ENCODE measurements at regions not wholly inside any gene's neighbourhood (a gene's known extent, or its start where the extent isn't known, plus 50 kb on each side); places are given as distances from the start of the nearest gene placed in this dataset.
"Not testable (repeated sequence)": the region's sequence is repeated elsewhere in the genome, so short reads cannot be mapped to it uniquely, and the experiment has no call there.

DNA sequence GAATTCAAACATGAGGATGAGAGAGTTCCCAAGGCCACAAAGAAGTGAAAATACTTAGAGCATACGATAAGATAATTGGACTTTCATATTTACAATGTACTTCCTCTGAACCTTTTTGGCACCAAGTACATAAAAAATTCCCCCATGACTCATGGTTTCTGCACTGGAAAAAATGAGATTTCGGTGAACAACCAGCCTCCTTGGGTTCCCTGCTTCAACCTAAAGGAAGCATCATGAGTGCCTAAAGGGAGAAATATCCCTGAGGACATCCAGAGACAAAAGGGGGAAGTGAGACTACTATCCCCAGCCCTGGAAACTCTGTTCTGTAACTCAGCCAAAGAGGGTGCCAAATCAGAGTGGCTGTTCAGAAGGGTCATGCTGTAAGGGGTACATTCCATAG lies 562.7 kb upstream of the SLC39A10 start:
- Histone ChIP-seq H3K27me3 (no peaks in the 10 kb centered on the region), H3K4me1 (no peaks in the 10 kb centered on the region), H3K27ac (no peak overlapping the region), H3K36me3 (no peaks in the 10 kb centered on the region), H3K4me3 (no peak overlapping the region), H3K9me3 (no peaks in the 10 kb centered on the region)
- no peak for DNase-seq
- no peak for ATAC-seq
- no peak for FAIRE-seq
- TF ChIP-seq, protein P1, sequence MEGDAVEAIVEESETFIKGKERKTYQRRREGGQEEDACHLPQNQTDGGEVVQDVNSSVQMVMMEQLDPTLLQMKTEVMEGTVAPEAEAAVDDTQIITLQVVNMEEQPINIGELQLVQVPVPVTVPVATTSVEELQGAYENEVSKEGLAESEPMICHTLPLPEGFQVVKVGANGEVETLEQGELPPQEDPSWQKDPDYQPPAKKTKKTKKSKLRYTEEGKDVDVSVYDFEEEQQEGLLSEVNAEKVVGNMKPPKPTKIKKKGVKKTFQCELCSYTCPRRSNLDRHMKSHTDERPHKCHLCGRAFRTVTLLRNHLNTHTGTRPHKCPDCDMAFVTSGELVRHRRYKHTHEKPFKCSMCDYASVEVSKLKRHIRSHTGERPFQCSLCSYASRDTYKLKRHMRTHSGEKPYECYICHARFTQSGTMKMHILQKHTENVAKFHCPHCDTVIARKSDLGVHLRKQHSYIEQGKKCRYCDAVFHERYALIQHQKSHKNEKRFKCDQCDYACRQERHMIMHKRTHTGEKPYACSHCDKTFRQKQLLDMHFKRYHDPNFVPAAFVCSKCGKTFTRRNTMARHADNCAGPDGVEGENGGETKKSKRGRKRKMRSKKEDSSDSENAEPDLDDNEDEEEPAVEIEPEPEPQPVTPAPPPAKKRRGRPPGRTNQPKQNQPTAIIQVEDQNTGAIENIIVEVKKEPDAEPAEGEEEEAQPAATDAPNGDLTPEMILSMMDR (IDR thresholded peaks at IDR 0.05): no peak
- intact Hi-C loops (cut with DNase I): no loop called here
- 50% methylated on average over 2 of the region's 2 CpGs for WGBS, 2 donors

DNA sequence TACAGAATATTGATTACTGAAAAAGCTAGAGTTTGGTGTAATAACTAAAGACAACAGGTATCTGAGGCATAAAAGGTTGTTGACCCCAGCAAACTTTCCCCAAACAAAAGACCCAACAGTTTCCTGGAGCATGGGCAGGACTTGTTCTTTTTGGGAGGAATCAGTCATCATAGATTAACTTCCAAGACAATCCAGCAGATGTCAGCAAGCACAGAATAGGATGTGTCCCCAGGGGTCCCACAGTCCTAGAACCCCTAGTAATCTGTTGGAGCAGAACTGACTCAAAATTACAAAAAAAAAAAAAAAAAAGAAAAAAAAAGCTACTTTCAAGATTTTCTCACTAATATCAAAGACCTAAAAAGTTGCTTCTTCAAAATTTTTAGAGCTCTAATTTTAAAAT lies 564.7 kb upstream of the SLC39A10 start:
- ATAC-seq: no peak
- H3K27me3 ChIP-seq: no peaks in the 10 kb centered on the region
- no peaks in the 10 kb centered on the region for H3K36me3 ChIP-seq
- no peak for DNase-seq
- no peak overlapping the region for H3K27ac ChIP-seq
- no peak overlapping the region for H3K4me3 ChIP-seq
- intact Hi-C loops (cut with DNase I): no loop called here
- TF ChIP-seq, protein P1 (IDR thresholded peaks at IDR 0.05): no peak
- H3K4me1 ChIP-seq: no peaks in the 10 kb centered on the region
- no peaks in the 10 kb centered on the region for H3K9me3 ChIP-seq
- FAIRE-seq: no peak

DNA sequence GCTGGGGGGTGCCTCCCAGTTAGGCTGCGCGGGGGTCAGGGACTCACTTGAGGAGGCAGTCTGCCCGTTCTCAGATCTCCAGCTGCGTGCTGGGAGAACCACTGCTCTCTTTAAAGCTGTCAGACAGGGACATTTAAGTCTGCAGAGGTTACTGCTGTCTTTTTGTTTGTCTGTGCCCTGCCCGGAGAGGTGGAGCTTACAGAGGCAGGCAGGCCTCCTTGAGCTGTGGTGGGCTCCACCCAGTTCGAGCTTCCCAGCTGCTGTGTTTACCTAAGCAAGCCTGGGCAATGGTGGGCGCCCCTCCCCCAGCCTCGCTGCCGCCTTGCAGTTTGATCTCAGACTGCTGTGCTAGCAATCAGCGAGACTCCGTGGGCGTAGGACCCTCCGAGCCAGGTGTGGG lies 584.2 kb upstream of the SLC39A10 start:
- H3K9me3 ChIP-seq; H3K27ac ChIP-seq; H3K36me3 ChIP-seq; FAIRE-seq; intact Hi-C loops (cut with DNase I); ATAC-seq; H3K4me3 ChIP-seq; DNase-seq; H3K4me1 ChIP-seq; H3K27me3 ChIP-seq: not testable (repeated sequence)
- WGBS, 2 donors: 37 to 53% methylated on average over 7 to 8 of the region's 13 CpGs

DNA sequence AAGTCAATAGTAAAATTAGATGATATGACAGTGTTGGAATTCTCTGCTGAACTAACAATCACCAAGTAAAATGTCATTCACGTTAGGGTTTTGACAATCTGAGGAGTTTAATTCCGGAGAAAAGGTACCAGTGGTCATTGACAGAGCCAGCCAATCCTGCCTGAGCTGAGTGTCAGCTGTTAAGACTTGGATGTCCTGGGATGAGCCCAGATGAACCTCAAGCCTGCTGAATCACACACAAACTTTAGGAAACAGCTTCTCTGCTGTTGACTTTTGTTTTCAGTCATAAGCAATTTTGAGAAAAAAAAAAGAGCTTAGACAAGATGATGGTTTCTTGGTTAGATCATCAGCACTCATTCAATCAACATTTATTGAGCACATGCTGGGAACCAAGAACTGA lies 600.0 kb upstream of the SLC39A10 start:
- Histone ChIP-seq H3K4me1 (no peaks in the 10 kb centered on the region), H3K9me3 (no peaks in the 10 kb centered on the region), H3K4me3 (no peak overlapping the region), H3K27me3 (no peaks in the 10 kb centered on the region), H3K27ac (no peak overlapping the region), H3K36me3 (no peaks in the 10 kb centered on the region)
- WGBS, 2 donors: 31% methylated on average over 2 of the region's 2 CpGs
- FAIRE-seq: no peak
- DNase-seq: no peak
- intact Hi-C loops (cut with DNase I): no loop called here
- TF ChIP-seq, protein P1 (IDR thresholded peaks at IDR 0.05): no peak
- ATAC-seq: no peak

DNA sequence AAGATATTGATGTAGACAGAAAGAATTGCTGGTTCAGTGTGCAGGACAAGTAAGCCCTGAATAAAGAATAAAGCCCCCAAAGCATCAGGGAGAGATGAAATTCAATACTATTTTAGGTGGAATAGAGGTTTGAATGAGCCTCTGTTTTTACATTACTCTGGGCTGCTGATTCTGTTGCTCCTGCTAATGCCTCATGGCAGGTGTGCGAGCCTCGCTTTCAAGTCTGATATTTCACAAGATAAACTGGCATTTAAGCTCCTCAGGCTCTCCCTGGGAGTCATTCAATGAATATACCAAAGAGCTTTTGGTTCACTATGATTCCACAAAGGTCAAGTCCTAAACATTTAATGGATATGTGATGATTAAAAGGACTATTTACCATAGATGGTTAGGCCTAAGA lies 601.0 kb upstream of the SLC39A10 start:
- no peaks in the 10 kb centered on the region for H3K36me3 ChIP-seq
- TF ChIP-seq, protein P1 (IDR thresholded peaks at IDR 0.05): no peak
- H3K27ac ChIP-seq: no peak overlapping the region
- no peak for DNase-seq
- no peaks in the 10 kb centered on the region for H3K4me1 ChIP-seq
- intact Hi-C loops (cut with DNase I): no loop called here
- no peak overlapping the region for H3K4me3 ChIP-seq
- WGBS, 2 donors: 38 to 39% methylated on average over 2 of the region's 2 CpGs
- no peaks in the 10 kb centered on the region for H3K9me3 ChIP-seq
- no peak for FAIRE-seq
- no peak for ATAC-seq
- no peaks in the 10 kb centered on the region for H3K27me3 ChIP-seq

DNA sequence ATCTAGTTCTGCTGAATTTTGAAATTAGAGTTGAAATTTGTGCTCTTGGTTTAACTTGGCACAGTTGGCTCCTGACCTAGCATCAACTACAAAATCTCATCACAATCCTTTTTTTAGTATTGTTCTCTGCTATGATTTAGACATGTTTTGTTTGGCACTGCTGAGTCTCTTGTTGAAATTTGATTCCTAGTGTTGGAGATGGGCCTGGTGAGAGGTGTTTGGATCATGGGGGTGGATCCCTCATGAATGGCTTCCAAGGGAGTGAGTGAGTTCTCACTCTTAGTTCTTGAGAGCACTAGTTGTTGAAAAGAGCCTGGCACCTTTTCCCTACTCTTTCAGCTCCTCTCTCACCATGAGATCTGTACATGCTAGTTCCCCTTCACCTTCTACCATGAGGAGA lies 605.6 kb upstream of the SLC39A10 start:
- no peaks in the 10 kb centered on the region for H3K27me3 ChIP-seq
- no peaks in the 10 kb centered on the region for H3K4me1 ChIP-seq
- TF ChIP-seq, protein P1 (IDR thresholded peaks at IDR 0.05): no peak
- no peaks in the 10 kb centered on the region for H3K36me3 ChIP-seq
- no peak for FAIRE-seq
- no peak overlapping the region for H3K27ac ChIP-seq
- no peak for DNase-seq
- H3K9me3 ChIP-seq: no peaks in the 10 kb centered on the region
- intact Hi-C loops (cut with DNase I): no loop called here
- no peak overlapping the region for H3K4me3 ChIP-seq
- no peak for ATAC-seq
